Ovary (tissue), 3 donors: ENCODE measurements at regions not wholly inside any gene's neighbourhood (a gene's known extent, or its start where the extent isn't known, plus 50 kb on each side); places are given as distances from the start of the nearest gene placed in this dataset.

Experiments
- CTCF ChIP-seq, 3 donors: fragments of 450-650 bp in 2 of 3; fragments of 200-600 bp in 1 of 3; IDR thresholded peaks; one replicate each; pipeline versions ENCODE4 v1.5.1 to v1.8.0; 2016 to 2022; ENCODE audit warnings: antibody characterized with exemption in 3 of 3, mild to moderate bottlenecking in 1 of 3
- EP300 ChIP-seq: sonication (generic); formaldehyde crosslinking; IDR thresholded peaks from one replicate; pipeline ENCODE4 v1.6.1; 2017; ENCODE audit warnings: antibody characterized with exemption
- POLR2A ChIP-seq: fragments of 450-650 bp; IDR thresholded peaks from one replicate; pipeline ENCODE4 v1.6.1; 2017; ENCODE audit warnings: antibody characterized with exemption, mild to moderate bottlenecking, moderate library complexity
- donor health status: DM: no; HTN: no; CAD: no.

GRCh38 chr4:77308843-77309242 is 151.8 kb downstream of the CCNG2 start:
- TF ChIP-seq CTCF (IDR thresholded peaks at IDR 0.05) (no peak), POLR2A (no peak), EP300 (no peak)
